GM23248 (cell line): ENCODE measurements at regions not wholly inside any gene's neighbourhood (a gene's known extent, or its start where the extent isn't known, plus 50 kb on each side); places are given as distances from the start of the nearest gene placed in this dataset.

Experiments
- DNase-seq: peaks from one replicate; pipeline ENCODE4 v3.0.0-alpha.2; 2015
- H2AFZ ChIP-seq: fragments of 200-600 bp; sonication (generic); 2 replicates; pipeline ENCODE4 v1.6.1; 2016; ENCODE audit warnings: antibody characterized with exemption
- H3F3A ChIP-seq: fragments of 200-600 bp; sonication (generic); 2 replicates; pipeline ENCODE4 v1.6.1; 2016; ENCODE audit warnings: mild to moderate bottlenecking, antibody characterized with exemption, mixed run types; ENCODE audit not compliant: insufficient read depth
- H3K27ac ChIP-seq: fragments of 200-600 bp; sonication (generic); 2 replicates; pipeline ENCODE4 v1.5.1; 2016; ENCODE audit warnings: mild to moderate bottlenecking
- H3K27me3 ChIP-seq: fragments of 200-600 bp; sonication (generic); replicated peaks from 2 replicates; pipeline ENCODE4 v1.6.1; 2016; ENCODE audit warnings: mild to moderate bottlenecking; ENCODE audit not compliant: insufficient read depth
- H3K36me3 ChIP-seq: fragments of 200-600 bp; sonication (generic); 2 replicates; pipeline ENCODE4 v1.6.1; 2016; ENCODE audit warnings: low read depth, mild to moderate bottlenecking
- H3K4me1 ChIP-seq: fragments of 200-600 bp; sonication (generic); 2 replicates; pipeline ENCODE4 v1.6.1; 2016; ENCODE audit warnings: mild to moderate bottlenecking; ENCODE audit not compliant: insufficient read depth
- H3K4me2 ChIP-seq: fragments of 200-600 bp; sonication (generic); one replicate; pipeline ENCODE4 v1.6.1; 2016; ENCODE audit warnings: mild to moderate bottlenecking; ENCODE audit not compliant: unreplicated experiment
- H3K4me3 ChIP-seq: fragments of 200-600 bp; sonication (generic); 2 replicates; pipeline ENCODE4 v1.5.1; 2016; ENCODE audit warnings: mild to moderate bottlenecking
- H3K79me2 ChIP-seq: fragments of 200-600 bp; sonication (generic); 2 replicates; pipeline ENCODE4 v1.6.1; 2016; ENCODE audit warnings: mild to moderate bottlenecking; ENCODE audit not compliant: insufficient read depth
- H3K9ac ChIP-seq: fragments of 200-600 bp; sonication (generic); 2 replicates; pipeline ENCODE4 v1.6.1; 2016; ENCODE audit warnings: mild to moderate bottlenecking
- H3K9me2 ChIP-seq: fragments of 200-600 bp; sonication (generic); 2 replicates; pipeline ENCODE4 v1.6.1; 2016; ENCODE audit warnings: mixed run types, mild to moderate bottlenecking, moderate library complexity; ENCODE audit not compliant: insufficient read depth
- H3K9me3 ChIP-seq: fragments of 200-600 bp; sonication (generic); one replicate; pipeline ENCODE4 v1.6.1; 2017; ENCODE audit warnings: low read depth
- H4K20me1 ChIP-seq: fragments of 200-600 bp; sonication (generic); 2 replicates; pipeline ENCODE4 v1.6.0; 2016; ENCODE audit not compliant: insufficient read depth
- EZH2 ChIP-seq: fragments of 200-600 bp; sonication (generic); IDR thresholded peaks from 2 replicates; pipeline ENCODE4 v1.6.1; 2018; ENCODE audit warnings: antibody characterized with exemption, mild to moderate bottlenecking; ENCODE audit not compliant: insufficient read depth, poor library complexity, severe bottlenecking
- EZH2phosphoT487 ChIP-seq: fragments of 200-600 bp; sonication (generic); IDR thresholded peaks from 2 replicates; pipeline ENCODE4 v1.6.1; 2018; ENCODE audit warnings: antibody characterized with exemption, moderate library complexity, mild to moderate bottlenecking, low read depth; ENCODE audit not compliant: insufficient read depth
- WGBS, 2 experiments: methylation state at CpG; one replicate each; pipeline ENCODE4 v1.1.6; 2015 to 2017; ENCODE audit warnings: low lambda C conversion rate in 2 of 2, low coverage in 1 of 2; ENCODE audit errors: missing lambda C conversion rate in 2 of 2; 5-methylcytosine and 5-hydroxymethylcytosine counted together
- in situ Hi-C: fragments of 300-500 bp; cut with MboI; formaldehyde crosslinking; loops from 2 replicates; pipeline ENCODE4 v1.15.0; 2020

DNA sequence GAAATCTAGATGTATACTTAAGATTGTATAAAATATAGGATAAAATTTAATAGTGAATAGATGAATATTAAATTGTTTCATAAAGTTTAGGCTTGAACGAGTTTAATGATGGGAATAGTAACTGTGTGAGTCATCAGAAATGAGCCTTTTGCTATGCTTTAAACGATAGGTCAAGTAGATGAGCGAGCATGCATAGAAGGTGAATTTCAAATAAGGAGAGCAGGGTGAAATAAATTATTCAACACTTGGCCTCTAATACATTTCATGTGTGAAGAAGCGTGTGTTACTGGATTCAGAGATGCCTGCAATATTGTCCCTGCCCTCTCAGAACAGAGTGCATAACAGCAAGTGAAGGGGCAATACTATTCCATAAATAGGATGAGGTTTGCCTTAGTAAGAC lies 74.4 kb upstream of the EYA4 start:
- in situ Hi-C loops = no loop called here

DNA sequence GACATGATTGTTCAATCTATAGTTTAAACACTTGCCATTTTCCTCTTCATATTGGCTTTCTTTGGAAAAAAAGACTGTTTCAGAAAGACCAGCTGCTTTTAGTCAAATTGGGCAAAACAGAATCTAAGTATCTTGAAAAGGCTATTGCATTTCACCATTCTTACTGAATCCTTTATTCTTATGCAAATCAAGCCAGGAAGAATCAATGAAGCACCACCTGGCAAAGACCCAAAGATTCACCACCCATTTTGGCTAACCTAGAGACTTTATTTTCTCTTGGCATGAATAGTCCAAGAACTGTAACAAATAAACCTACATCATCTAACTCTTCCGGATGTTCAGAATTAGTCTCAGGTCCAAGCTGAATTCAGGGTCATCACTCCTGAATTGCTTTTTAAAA lies 71.3 kb upstream of the EYA4 start:
- H3K27ac ChIP-seq = no peak overlapping the region
- no peak for DNase-seq
- H3K27me3 ChIP-seq = no peaks in the 10 kb centered on the region; the same call in 1 of the 2 replicates
- H3K9me3 ChIP-seq = no peaks in the 10 kb centered on the region
- in situ Hi-C loops = loop anchor here (10.0 kb wide), 1 partner anchor 345 kb away; no protein-coding TSS in a partner anchor
- no peak overlapping the region for H3K9ac ChIP-seq
- H3K9me2 ChIP-seq = no peaks in the 10 kb centered on the region
- 3 to 6% methylated on average over 1 of the region's 1 CpG for WGBS, 2 experiments
- H3K36me3 ChIP-seq = no peaks in the 10 kb centered on the region
- no peaks in the 10 kb centered on the region for H4K20me1 ChIP-seq
- TF ChIP-seq EZH2 = no peak
- no peak for TF ChIP-seq EZH2phosphoT487
- no peak overlapping the region for H3K4me3 ChIP-seq
- no peaks in the 10 kb centered on the region for H3F3A ChIP-seq
- no peak overlapping the region for H2AFZ ChIP-seq
- H3K79me2 ChIP-seq = no peaks in the 10 kb centered on the region
- no peak overlapping the region for H3K4me2 ChIP-seq
- no peaks in the 10 kb centered on the region for H3K4me1 ChIP-seq

More for the DNA sequence above, 74.4 kb upstream of the EYA4 start:
- Histone ChIP-seq H3K27ac (no peak overlapping the region), H4K20me1 (no peaks in the 10 kb centered on the region), H3K9ac (no peak overlapping the region), H3K4me2 (no peak overlapping the region), H2AFZ (no peak overlapping the region), H3K27me3 (no peaks in the 10 kb centered on the region; the same call in 1 of the 2 replicates), H3K4me3 (no peak overlapping the region), H3K36me3 (no peaks in the 10 kb centered on the region), H3K4me1 (no peaks in the 10 kb centered on the region), H3K9me3 (no peaks in the 10 kb centered on the region), H3F3A (no peaks in the 10 kb centered on the region), H3K79me2 (no peaks in the 10 kb centered on the region), H3K9me2 (no peaks in the 10 kb centered on the region)
- WGBS, 2 experiments = 42 to 54% methylated on average over 4 of the region's 4 CpGs
- no peak for DNase-seq
- no peak for TF ChIP-seq EZH2
- TF ChIP-seq EZH2phosphoT487 = no peak

DNA sequence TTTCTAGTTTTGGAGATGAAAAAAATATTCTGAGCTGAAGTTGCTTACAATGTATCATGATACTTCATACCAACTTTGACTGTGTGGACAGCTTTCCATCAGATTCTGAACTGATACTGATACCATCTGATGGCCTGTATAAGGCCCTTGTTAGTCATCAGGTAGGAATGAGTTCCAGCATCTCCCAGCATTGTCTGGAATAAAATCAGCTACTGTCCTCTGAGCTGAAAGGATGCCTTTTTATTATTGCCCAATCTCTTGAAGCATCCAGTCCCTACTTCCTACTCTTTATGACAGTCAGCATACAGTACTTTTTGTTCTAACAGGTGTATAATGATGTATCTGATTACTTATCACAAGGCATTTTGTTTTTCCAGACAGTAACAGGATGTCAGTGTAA lies 70.6 kb upstream of the EYA4 start:
- Histone ChIP-seq H3F3A (no peaks in the 10 kb centered on the region), H3K27me3 (no peaks in the 10 kb centered on the region; the same call in 1 of the 2 replicates), H3K79me2 (no peaks in the 10 kb centered on the region), H3K4me1 (no peaks in the 10 kb centered on the region), H3K36me3 (no peaks in the 10 kb centered on the region), H3K9me3 (no peaks in the 10 kb centered on the region), H3K9me2 (no peaks in the 10 kb centered on the region), H4K20me1 (no peaks in the 10 kb centered on the region), H3K9ac (no peak overlapping the region), H2AFZ (no peak overlapping the region), H3K4me2 (no peak overlapping the region), H3K27ac (no peak overlapping the region), H3K4me3 (no peak overlapping the region)
- TF ChIP-seq EZH2 (no peak), EZH2phosphoT487 (no peak)
- peak; percentile 7 for DNase-seq
- in situ Hi-C loops = loop anchor here (10.0 kb wide), 1 partner anchor 344 kb away; no protein-coding TSS in a partner anchor

DNA sequence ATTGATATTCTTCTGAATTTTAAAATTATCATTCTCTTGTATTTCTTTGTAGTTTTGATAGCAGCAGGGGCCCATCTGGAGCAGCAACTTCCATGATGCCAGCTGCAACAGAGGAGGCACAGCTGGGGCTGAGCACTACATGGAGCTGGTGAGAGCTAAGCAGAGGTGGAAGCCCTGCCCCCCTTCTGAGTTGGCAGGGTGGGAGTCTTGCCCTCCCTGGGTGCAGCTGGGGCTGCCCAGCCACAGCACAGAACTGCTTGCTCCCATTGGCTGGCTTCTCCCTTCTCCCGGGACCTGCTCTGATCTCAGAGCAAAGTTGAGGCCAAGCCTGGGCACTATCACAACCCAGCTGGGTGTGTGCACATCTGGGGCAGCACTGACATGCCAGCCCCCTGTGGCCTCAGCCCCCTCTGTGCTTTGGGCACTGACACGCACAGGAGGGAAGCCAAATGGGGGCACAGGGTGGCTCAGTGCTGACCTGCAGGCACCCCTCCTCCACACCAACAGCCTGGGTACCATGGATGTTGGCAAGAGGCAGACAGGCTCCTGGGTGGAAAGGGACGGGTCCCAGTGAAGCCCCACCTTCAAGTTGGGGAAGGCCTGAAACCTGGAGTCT lies 69.1 kb upstream of the EYA4 start:
- Histone ChIP-seq H3K36me3 (no peaks in the 10 kb centered on the region), H3K79me2 (no peaks in the 10 kb centered on the region), H3K9me3 (peaks cover 3% of the 10 kb centered on the region), H3K27me3 (no peaks in the 10 kb centered on the region; the same call in 1 of the 2 replicates), H3K4me3 (no peak overlapping the region), H3K9me2 (no peaks in the 10 kb centered on the region), H4K20me1 (no peaks in the 10 kb centered on the region), H2AFZ (no peak overlapping the region), H3K4me1 (no peaks in the 10 kb centered on the region), H3K4me2 (no peak overlapping the region), H3K27ac (no peak overlapping the region), H3K9ac (no peak overlapping the region), H3F3A (no peaks in the 10 kb centered on the region)
- in situ Hi-C loops = loop anchor here (10.0 kb wide), 1 partner anchor 343 kb away; no protein-coding TSS in a partner anchor
- 36 to 41% methylated on average over 3 of the region's 3 CpGs for WGBS, 2 experiments
- DNase-seq = no peak
- TF ChIP-seq EZH2phosphoT487 = no peak
- TF ChIP-seq EZH2 = no peak
